ENCODE measurements at regions not wholly inside any gene's neighbourhood (a gene's known extent, or its start where the extent isn't known, plus 50 kb on each side); places are given as distances from the start of the nearest gene placed in this dataset.

DNA sequence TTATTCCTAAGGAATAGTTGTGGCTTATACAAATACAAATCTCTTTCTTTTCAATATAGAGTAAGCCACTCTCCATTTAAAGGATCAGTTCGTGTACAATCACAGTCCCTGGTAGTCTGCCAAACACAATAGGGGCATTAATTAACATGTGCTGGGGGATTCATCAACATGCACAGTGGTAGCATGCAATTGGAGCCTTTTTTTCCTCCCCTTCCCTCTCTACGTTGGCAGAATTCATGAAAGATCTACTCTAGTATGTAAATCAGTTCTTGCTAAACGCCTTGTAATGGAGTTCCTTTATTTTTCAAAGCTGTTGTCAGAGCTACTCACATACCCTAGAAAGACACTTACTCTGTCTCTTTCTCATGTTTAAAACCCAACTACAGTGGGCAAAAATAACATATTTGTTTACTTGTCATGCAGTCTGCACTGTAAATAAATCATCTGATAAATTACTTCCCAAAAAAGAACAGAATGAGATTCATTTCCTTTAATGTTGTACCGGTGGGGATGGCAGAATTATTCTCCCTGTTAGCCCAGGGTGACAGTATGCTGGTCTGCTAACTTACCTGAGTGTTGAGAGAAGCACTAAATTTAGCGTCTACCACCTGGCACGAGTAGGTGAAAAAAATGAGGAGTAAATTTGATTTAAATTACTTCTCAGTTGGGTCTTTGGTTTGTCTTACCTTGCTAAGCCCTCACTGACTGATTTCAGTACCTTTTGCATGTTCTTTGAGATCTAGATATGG lies 341.5 kb upstream of the CCNH start:
- Histone ChIP-seq H2AFZ (no peak overlapping the region), H4K20me1 (replicated peaks; ENCODE audit: insufficient read depth) (no peaks in the 10 kb centered on the region), H3K4me3 (no peak overlapping the region), H3K79me2 (replicated peaks; ENCODE audit: insufficient read depth) (no peaks in the 10 kb centered on the region), H3K27ac (ENCODE audit: low read depth) (peak overlapping the region; percentile 26; the same call in 1 of the 2 replicates), H3K9me2 (ENCODE audit: insufficient read depth) (peaks cover under 1% of the 10 kb centered on the region; the same call in 1 of the 2 replicates), H3K4me2 (peak overlapping the region; percentile 37), H3F3A (replicated peaks; ENCODE audit: low read depth) (no peaks in the 10 kb centered on the region), H3K36me3 (ENCODE audit: insufficient read depth) (no peaks in the 10 kb centered on the region), H3K4me1 (ENCODE audit: insufficient read depth) (peaks cover 34% of the 10 kb centered on the region), H3K27me3 (ENCODE audit: insufficient read depth) (no peaks in the 10 kb centered on the region)
- no peaks in the 10 kb centered on the region for H3K36me3 Mint-ChIP-seq (ENCODE audit: low read depth)
- TF ChIP-seq CREB1 (CRISPR knock-in tag; IDR thresholded peaks at IDR 0.05; ENCODE audit: low read depth) = no peak
- TF ChIP-seq STAT1 (IDR thresholded peaks at IDR 0.05; ENCODE audit: unreplicated experiment) = no peak
- TF ChIP-seq, protein P1, sequence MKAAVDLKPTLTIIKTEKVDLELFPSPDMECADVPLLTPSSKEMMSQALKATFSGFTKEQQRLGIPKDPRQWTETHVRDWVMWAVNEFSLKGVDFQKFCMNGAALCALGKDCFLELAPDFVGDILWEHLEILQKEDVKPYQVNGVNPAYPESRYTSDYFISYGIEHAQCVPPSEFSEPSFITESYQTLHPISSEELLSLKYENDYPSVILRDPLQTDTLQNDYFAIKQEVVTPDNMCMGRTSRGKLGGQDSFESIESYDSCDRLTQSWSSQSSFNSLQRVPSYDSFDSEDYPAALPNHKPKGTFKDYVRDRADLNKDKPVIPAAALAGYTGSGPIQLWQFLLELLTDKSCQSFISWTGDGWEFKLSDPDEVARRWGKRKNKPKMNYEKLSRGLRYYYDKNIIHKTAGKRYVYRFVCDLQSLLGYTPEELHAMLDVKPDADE (IDR thresholded peaks at IDR 0.05) = no peak
- TF ChIP-seq NANOG (IDR thresholded peaks at IDR 0.05; ENCODE audit: borderline replicate concordance) = no peak
- TF ChIP-seq, protein P2, sequence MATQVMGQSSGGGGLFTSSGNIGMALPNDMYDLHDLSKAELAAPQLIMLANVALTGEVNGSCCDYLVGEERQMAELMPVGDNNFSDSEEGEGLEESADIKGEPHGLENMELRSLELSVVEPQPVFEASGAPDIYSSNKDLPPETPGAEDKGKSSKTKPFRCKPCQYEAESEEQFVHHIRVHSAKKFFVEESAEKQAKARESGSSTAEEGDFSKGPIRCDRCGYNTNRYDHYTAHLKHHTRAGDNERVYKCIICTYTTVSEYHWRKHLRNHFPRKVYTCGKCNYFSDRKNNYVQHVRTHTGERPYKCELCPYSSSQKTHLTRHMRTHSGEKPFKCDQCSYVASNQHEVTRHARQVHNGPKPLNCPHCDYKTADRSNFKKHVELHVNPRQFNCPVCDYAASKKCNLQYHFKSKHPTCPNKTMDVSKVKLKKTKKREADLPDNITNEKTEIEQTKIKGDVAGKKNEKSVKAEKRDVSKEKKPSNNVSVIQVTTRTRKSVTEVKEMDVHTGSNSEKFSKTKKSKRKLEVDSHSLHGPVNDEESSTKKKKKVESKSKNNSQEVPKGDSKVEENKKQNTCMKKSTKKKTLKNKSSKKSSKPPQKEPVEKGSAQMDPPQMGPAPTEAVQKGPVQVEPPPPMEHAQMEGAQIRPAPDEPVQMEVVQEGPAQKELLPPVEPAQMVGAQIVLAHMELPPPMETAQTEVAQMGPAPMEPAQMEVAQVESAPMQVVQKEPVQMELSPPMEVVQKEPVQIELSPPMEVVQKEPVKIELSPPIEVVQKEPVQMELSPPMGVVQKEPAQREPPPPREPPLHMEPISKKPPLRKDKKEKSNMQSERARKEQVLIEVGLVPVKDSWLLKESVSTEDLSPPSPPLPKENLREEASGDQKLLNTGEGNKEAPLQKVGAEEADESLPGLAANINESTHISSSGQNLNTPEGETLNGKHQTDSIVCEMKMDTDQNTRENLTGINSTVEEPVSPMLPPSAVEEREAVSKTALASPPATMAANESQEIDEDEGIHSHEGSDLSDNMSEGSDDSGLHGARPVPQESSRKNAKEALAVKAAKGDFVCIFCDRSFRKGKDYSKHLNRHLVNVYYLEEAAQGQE (IDR thresholded peaks at IDR 0.05; ENCODE audit: unreplicated experiment) = no peak
- TF ChIP-seq POLR2AphosphoS5 (IDR thresholded peaks at IDR 0.05; ENCODE audit: low read depth) = no peak
- TF ChIP-seq, protein P3, sequence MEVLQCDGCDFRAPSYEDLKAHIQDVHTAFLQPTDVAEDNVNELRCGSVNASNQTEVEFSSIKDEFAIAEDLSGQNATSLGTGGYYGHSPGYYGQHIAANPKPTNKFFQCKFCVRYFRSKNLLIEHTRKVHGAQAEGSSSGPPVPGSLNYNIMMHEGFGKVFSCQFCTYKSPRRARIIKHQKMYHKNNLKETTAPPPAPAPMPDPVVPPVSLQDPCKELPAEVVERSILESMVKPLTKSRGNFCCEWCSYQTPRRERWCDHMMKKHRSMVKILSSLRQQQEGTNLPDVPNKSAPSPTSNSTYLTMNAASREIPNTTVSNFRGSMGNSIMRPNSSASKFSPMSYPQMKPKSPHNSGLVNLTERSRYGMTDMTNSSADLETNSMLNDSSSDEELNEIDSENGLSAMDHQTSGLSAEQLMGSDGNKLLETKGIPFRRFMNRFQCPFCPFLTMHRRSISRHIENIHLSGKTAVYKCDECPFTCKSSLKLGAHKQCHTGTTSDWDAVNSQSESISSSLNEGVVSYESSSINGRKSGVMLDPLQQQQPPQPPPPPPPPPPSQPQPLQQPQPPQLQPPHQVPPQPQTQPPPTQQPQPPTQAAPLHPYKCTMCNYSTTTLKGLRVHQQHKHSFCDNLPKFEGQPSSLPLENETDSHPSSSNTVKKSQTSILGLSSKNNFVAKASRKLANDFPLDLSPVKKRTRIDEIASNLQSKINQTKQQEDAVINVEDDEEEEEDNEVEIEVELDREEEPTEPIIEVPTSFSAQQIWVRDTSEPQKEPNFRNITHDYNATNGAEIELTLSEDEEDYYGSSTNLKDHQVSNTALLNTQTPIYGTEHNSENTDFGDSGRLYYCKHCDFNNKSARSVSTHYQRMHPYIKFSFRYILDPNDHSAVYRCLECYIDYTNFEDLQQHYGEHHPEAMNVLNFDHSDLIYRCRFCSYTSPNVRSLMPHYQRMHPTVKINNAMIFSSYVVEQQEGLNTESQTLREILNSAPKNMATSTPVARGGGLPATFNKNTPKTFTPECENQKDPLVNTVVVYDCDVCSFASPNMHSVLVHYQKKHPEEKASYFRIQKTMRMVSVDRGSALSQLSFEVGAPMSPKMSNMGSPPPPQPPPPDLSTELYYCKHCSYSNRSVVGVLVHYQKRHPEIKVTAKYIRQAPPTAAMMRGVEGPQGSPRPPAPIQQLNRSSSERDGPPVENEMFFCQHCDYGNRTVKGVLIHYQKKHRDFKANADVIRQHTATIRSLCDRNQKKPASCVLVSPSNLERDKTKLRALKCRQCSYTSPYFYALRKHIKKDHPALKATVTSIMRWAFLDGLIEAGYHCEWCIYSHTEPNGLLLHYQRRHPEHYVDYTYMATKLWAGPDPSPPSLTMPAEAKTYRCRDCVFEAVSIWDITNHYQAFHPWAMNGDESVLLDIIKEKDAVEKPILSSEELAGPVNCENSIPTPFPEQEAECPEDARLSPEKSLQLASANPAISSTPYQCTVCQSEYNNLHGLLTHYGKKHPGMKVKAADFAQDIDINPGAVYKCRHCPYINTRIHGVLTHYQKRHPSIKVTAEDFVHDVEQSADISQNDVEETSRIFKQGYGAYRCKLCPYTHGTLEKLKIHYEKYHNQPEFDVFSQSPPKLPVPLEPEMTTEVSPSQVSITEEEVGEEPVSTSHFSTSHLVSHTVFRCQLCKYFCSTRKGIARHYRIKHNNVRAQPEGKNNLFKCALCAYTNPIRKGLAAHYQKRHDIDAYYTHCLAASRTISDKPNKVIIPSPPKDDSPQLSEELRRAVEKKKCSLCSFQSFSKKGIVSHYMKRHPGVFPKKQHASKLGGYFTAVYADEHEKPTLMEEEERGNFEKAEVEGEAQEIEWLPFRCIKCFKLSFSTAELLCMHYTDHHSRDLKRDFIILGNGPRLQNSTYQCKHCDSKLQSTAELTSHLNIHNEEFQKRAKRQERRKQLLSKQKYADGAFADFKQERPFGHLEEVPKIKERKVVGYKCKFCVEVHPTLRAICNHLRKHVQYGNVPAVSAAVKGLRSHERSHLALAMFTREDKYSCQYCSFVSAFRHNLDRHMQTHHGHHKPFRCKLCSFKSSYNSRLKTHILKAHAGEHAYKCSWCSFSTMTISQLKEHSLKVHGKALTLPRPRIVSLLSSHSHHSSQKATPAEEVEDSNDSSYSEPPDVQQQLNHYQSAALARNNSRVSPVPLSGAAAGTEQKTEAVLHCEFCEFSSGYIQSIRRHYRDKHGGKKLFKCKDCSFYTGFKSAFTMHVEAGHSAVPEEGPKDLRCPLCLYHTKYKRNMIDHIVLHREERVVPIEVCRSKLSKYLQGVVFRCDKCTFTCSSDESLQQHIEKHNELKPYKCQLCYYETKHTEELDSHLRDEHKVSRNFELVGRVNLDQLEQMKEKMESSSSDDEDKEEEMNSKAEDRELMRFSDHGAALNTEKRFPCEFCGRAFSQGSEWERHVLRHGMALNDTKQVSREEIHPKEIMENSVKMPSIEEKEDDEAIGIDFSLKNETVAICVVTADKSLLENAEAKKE (CRISPR knock-in tag; IDR thresholded peaks at IDR 0.05) = no peak
- TF ChIP-seq ZNF331 (CRISPR knock-in tag; IDR thresholded peaks at IDR 0.05; ENCODE audit: low read depth) = no peak
- no peak for TF ChIP-seq EZH2phosphoT487 (IDR thresholded peaks at IDR 0.05; ENCODE audit: unreplicated experiment)
- TF ChIP-seq JUNB (IDR thresholded peaks at IDR 0.05; ENCODE audit: unreplicated experiment) = no peak
- no peak for TF ChIP-seq ZNF114 (CRISPR knock-in tag; IDR thresholded peaks at IDR 0.05)
- TF ChIP-seq, protein P4, sequence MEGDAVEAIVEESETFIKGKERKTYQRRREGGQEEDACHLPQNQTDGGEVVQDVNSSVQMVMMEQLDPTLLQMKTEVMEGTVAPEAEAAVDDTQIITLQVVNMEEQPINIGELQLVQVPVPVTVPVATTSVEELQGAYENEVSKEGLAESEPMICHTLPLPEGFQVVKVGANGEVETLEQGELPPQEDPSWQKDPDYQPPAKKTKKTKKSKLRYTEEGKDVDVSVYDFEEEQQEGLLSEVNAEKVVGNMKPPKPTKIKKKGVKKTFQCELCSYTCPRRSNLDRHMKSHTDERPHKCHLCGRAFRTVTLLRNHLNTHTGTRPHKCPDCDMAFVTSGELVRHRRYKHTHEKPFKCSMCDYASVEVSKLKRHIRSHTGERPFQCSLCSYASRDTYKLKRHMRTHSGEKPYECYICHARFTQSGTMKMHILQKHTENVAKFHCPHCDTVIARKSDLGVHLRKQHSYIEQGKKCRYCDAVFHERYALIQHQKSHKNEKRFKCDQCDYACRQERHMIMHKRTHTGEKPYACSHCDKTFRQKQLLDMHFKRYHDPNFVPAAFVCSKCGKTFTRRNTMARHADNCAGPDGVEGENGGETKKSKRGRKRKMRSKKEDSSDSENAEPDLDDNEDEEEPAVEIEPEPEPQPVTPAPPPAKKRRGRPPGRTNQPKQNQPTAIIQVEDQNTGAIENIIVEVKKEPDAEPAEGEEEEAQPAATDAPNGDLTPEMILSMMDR (conservative IDR thresholded peaks at IDR 0.05; ENCODE audit: low read depth in 2 of 2) = no peak
- TF ChIP-seq EZH2 (IDR thresholded peaks at IDR 0.05; ENCODE audit: low read depth, unreplicated experiment) = no peak
- peaks cover 27% of the 10 kb centered on the region for H3K4me1 Mint-ChIP-seq
- peak overlapping the region; percentile 10; the same call in 1 of the 2 replicates for H3K27ac Mint-ChIP-seq
- no peaks in the 10 kb centered on the region for H3K9me3 Mint-ChIP-seq
- ATAC-seq (peak; percentile 77), DNase-seq (ENCODE audit: low spot score) (peak; percentile 31)
- peak overlapping the region; percentile 27; the same call in 1 of the 3 replicates for H3K4me3 Mint-ChIP-seq
- H3K27me3 Mint-ChIP-seq (ENCODE audit: insufficient read depth, low read depth, poor library complexity) = no peaks in the 10 kb centered on the region

Measured in GM23338 (cell line).